Activated B cell treated with CpG ODN at 0.5 μM for 24 hours (primary cell): ENCODE measurements at regions not wholly inside any gene's neighbourhood (a gene's known extent, or its start where the extent isn't known, plus 50 kb on each side); places are given as distances from the start of the nearest gene placed in this dataset.

Source experiments
- ATAC-seq: fragments of 200-7000 bp; cut with Tn5 transposase; one replicate; pipeline ENCODE4 v1.10.0; 2021; ENCODE audit warnings: low read depth, mild to moderate bottlenecking, moderate library complexity
- CTCF ChIA-PET: fragments of 350-600 bp; sonication (Branson Sonifier 250); formaldehyde crosslinking; loops from one replicate; lab custom pipeline; 2021; ENCODE audit warnings: antibody characterized with exemption; lab: Charles Lee
- POLR2A ChIA-PET: fragments of 350-600 bp; sonication (Branson Sonifier 250); formaldehyde crosslinking; loops from one replicate; lab custom pipeline; 2021; ENCODE audit warnings: antibody characterized with exemption; lab: Charles Lee
- DNase-seq: peaks from one replicate; pipeline ENCODE4 v3.0.0; 2022
- H3K27ac Mint-ChIP-seq: one replicate; pipeline ENCODE4 v1.8.0; 2020; ENCODE audit warnings: mixed read lengths
- H3K27me3 Mint-ChIP-seq: one replicate; pipeline ENCODE4 v1.8.0; 2021; ENCODE audit warnings: mixed read lengths
- H3K36me3 Mint-ChIP-seq: one replicate; pipeline ENCODE4 v1.8.0; 2021; ENCODE audit warnings: low read depth, mixed read lengths
- H3K4me1 Mint-ChIP-seq: one replicate; pipeline ENCODE4 v1.8.0; 2021; ENCODE audit warnings: mixed read lengths
- H3K4me3 Mint-ChIP-seq: one replicate; pipeline ENCODE4 v1.8.0; 2020; ENCODE audit warnings: mild to moderate bottlenecking, mixed read lengths
- H3K9me3 Mint-ChIP-seq: one replicate; pipeline ENCODE4 v1.8.0; 2020; ENCODE audit warnings: mixed read lengths
- intact Hi-C: fragments of 100-400 bp; cut with micrococcal nuclease; formaldehyde crosslinking; loops from one replicate; pipeline ENCODE4 v1.15.1; 2024
- TF ChIP-seq, protein P1 (sequence below): fragments of 200-600 bp; IDR thresholded peaks from one replicate; pipeline ENCODE4 v1.8.0; 2022; ENCODE audit warnings: antibody characterized with exemption, mild to moderate bottlenecking

DNA sequence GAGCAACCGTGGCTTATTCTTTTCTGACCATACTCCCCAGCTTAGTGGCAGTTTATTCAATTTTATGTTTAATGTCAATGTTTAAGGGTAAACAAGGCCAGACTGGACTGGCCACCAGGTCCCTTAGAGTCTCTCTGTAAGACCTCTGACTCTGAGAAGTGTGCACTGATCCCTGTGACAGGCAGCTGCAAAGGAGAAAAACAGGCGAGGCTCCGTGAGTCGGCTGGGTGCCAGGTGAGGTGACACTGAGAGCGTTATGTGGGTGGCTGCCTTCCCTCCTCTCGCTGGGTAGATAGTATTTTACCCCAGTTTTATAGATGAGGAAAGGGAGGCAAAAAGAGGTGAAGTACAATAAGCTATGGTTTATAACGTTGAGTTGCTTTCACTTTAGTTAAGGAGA, 139.4 kb upstream of the HDAC4 start:
- ATAC-seq, result no peak
- Mint-ChIP-seq H3K4me3 (no peak overlapping the region), H3K36me3 (no peaks in the 10 kb centered on the region), H3K27me3 (peaks cover 11% of the 10 kb centered on the region), H3K4me1 (no peaks in the 10 kb centered on the region), H3K9me3 (no peaks in the 10 kb centered on the region), H3K27ac (no peak overlapping the region)
- intact Hi-C loops, result no loop called here
- CTCF ChIA-PET, result no interaction called here
- no peak for DNase-seq
- TF ChIP-seq, protein P1, sequence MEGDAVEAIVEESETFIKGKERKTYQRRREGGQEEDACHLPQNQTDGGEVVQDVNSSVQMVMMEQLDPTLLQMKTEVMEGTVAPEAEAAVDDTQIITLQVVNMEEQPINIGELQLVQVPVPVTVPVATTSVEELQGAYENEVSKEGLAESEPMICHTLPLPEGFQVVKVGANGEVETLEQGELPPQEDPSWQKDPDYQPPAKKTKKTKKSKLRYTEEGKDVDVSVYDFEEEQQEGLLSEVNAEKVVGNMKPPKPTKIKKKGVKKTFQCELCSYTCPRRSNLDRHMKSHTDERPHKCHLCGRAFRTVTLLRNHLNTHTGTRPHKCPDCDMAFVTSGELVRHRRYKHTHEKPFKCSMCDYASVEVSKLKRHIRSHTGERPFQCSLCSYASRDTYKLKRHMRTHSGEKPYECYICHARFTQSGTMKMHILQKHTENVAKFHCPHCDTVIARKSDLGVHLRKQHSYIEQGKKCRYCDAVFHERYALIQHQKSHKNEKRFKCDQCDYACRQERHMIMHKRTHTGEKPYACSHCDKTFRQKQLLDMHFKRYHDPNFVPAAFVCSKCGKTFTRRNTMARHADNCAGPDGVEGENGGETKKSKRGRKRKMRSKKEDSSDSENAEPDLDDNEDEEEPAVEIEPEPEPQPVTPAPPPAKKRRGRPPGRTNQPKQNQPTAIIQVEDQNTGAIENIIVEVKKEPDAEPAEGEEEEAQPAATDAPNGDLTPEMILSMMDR, result no peak
- POLR2A ChIA-PET, result no interaction called here

DNA sequence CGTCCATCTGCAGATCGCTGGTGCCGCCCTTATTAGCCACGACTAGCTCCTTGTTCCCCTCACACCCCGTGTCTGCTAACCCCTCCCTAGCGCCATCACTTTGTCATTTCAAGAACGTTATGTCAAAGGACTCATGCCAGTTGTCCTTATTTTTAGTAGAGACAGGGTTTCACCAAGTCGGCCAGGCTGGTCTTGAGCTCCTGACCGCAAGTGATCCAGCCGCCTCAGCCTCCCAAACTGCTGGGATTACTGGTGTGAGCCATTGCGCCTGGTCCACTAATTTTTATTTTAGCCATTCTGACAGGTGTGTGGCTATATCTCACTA, 138.9 kb upstream of the HDAC4 start:
- TF ChIP-seq, protein P1, result no peak
- Mint-ChIP-seq H3K4me1 (no peaks in the 10 kb centered on the region), H3K4me3 (no peak overlapping the region), H3K9me3 (no peaks in the 10 kb centered on the region), H3K27me3 (peaks cover 11% of the 10 kb centered on the region), H3K36me3 (no peaks in the 10 kb centered on the region), H3K27ac (no peak overlapping the region)
- DNase-seq (no peak), ATAC-seq (no peak)
- intact Hi-C loops, result no loop called here
- ChIA-PET CTCF (no interaction called here), POLR2A (no interaction called here)

DNA sequence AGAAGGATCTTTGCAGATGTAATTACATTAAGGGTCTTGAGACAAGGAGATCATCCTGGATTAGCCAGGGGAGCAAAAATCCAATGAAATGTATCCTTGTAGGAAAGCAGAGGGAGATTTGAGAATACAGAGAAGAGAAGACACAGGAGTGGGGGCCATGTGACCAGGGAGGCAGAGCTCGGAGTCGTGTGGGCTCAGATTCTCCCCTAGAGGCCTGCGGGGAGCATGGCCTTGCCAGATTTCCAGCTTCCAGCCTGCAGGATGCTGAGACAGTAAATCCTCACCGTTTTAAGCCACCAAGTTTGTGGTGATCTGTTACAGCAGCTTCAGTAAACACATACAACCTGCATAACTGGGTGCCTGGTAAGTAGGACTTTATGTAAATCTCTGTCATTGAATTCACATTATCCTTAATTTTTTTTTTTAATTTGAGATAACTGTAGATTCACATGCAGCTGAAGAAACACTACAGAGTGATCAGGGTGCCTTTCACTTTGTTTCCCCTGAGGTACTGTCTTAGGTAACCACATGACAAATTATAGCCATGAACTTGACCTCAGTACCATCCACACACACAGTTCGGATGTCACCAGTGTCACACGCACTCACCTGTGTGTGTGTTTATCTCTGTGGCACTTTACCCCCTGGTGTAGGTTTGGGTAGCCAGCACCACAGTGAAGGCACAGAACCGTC, 138.4 kb upstream of the HDAC4 start:
- CTCF ChIA-PET, result no interaction called here
- Mint-ChIP-seq H3K36me3 (no peaks in the 10 kb centered on the region), H3K4me3 (no peak overlapping the region), H3K4me1 (no peaks in the 10 kb centered on the region), H3K27me3 (peaks cover 11% of the 10 kb centered on the region), H3K27ac (no peak overlapping the region), H3K9me3 (no peaks in the 10 kb centered on the region)
- ATAC-seq (no peak), DNase-seq (no peak)
- POLR2A ChIA-PET, result no interaction called here
- intact Hi-C loops, result no loop called here
- TF ChIP-seq, protein P1, result no peak

DNA sequence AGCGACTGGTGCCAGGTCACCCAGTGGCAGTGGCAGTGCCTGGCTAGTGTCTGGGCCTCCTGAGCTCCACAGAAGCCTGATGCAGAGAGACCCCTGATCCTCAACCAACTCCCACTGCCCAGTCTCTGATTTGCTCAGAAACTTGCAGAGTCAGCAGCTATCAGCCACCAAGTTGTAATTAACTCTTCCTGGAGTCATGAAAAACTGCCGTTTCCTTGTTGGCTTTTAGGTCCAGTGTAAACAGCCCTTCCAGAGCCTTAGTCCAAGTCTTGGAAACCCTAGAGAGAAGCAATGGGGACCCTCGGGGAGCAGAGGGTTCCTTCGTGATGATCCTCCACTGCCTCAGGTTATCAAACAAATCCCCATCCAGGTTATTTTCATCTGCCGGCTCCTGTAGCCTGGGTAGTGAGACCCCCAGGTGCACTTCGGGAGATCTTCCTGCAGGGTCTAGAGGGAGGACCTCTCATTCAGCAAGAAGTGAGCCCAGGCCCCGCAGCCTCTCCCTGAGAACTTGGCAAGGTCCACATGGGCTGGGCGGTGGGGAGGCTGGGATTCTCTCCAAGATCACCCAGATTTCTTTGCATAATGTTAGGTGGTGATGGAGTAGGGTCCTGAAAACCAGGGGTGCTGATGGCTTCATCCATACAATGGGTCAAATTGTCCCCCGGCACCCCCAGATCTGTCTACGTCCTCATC, 137.7 kb upstream of the HDAC4 start:
- Mint-ChIP-seq H3K27me3 (peaks cover 7% of the 10 kb centered on the region), H3K9me3 (no peaks in the 10 kb centered on the region), H3K36me3 (no peaks in the 10 kb centered on the region), H3K27ac (no peak overlapping the region), H3K4me3 (no peak overlapping the region), H3K4me1 (no peaks in the 10 kb centered on the region)
- POLR2A ChIA-PET, result no interaction called here
- ATAC-seq, result no peak
- TF ChIP-seq, protein P1, result no peak
- CTCF ChIA-PET, result no interaction called here
- intact Hi-C loops, result no loop called here
- no peak for DNase-seq

DNA sequence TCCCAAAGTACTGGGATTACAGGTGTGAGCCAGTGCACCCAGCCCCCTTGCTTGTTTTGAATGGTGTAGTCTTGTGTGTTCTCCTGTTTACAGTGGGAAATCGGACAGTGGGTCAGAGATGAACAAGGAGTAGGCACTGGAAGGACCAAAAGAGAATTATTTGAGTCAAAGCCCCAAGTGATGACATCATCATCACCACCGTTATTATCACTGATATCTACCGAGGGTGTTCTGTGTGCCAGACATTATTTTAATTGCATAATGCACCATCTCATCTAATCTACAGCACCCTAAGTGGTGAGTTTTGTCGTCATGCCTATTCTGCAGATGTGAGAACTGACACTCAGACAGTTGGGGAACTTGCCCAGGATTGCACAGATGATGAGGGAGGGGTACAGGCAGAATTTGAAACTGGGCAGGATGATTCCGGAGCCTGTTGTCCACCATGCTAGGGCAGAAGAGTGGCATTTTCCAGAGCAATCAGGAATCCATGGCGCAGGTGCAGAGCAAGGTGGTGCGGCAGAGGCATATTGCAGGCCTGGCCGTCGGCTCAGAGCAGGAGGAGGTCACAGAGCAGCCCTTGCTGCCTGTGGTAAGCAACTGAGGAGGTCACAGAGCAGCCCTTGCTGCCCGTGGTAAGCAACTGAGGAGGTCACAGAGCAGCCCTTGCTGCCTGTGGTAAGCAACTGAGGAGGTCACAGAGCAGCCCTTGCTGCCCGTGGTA, 137.0 kb upstream of the HDAC4 start:
- TF ChIP-seq, protein P1, result no peak
- no peak for ATAC-seq
- POLR2A ChIA-PET, result no interaction called here
- Mint-ChIP-seq H3K27ac (no peak overlapping the region), H3K4me1 (no peaks in the 10 kb centered on the region), H3K36me3 (no peaks in the 10 kb centered on the region), H3K27me3 (peaks cover 7% of the 10 kb centered on the region), H3K4me3 (no peak overlapping the region), H3K9me3 (no peaks in the 10 kb centered on the region)
- CTCF ChIA-PET, result no interaction called here
- DNase-seq, result no peak
- intact Hi-C loops, result no loop called here
